ENCODE measurements at regions not wholly inside any gene's neighbourhood (a gene's known extent, or its start where the extent isn't known, plus 50 kb on each side); places are given as distances from the start of the nearest gene placed in this dataset.

DNA sequence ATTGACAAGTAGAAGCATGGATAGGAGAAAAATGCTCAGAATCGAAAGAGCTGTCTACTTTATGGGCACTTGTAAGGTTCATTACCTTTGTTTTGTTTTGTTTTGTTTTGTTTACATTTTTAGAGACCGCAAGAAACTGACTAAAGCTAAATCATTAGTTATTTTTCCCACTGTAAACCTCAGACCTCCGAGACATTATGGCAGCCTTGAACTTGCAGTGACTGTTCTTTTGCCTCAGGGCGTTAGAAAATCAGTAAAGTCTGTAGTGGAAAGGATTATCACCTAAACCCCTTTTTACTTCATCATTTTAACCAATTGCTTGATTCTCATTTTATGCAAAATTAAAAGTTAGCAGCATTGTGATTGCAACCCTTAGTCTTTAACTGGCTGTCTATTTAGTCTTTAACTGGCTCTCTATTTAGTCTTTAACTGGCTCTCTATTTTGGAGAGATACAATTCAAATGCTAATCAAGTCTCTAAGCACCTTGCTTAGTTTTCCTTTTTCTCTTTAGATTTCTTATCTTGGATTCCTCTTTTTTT is 383.3 kb upstream of the ROBO2 start:
- CTCF ChIA-PET, result no interaction called here
- TF ChIP-seq SIN3A (IDR thresholded peaks at IDR 0.05; ENCODE audit: borderline replicate concordance, insufficient read depth, low read depth, low read length) (no peak), TCF7L2 (IDR thresholded peaks at IDR 0.05; ENCODE audit: low read depth, low read length) (no peak), POLR2AphosphoS5 (IDR thresholded peaks at IDR 0.05; ENCODE audit: low read depth, low read length) (no peak), CTCF (IDR thresholded peaks at IDR 0.05) (no peak)
- TF ChIP-seq, protein P1, sequence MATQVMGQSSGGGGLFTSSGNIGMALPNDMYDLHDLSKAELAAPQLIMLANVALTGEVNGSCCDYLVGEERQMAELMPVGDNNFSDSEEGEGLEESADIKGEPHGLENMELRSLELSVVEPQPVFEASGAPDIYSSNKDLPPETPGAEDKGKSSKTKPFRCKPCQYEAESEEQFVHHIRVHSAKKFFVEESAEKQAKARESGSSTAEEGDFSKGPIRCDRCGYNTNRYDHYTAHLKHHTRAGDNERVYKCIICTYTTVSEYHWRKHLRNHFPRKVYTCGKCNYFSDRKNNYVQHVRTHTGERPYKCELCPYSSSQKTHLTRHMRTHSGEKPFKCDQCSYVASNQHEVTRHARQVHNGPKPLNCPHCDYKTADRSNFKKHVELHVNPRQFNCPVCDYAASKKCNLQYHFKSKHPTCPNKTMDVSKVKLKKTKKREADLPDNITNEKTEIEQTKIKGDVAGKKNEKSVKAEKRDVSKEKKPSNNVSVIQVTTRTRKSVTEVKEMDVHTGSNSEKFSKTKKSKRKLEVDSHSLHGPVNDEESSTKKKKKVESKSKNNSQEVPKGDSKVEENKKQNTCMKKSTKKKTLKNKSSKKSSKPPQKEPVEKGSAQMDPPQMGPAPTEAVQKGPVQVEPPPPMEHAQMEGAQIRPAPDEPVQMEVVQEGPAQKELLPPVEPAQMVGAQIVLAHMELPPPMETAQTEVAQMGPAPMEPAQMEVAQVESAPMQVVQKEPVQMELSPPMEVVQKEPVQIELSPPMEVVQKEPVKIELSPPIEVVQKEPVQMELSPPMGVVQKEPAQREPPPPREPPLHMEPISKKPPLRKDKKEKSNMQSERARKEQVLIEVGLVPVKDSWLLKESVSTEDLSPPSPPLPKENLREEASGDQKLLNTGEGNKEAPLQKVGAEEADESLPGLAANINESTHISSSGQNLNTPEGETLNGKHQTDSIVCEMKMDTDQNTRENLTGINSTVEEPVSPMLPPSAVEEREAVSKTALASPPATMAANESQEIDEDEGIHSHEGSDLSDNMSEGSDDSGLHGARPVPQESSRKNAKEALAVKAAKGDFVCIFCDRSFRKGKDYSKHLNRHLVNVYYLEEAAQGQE (IDR thresholded peaks at IDR 0.05; ENCODE audit: insufficient read depth in 1 of 2, low read depth in 2 of 2, low read length in 1 of 2), result no peak
- intact Hi-C loops (cut with micrococcal nuclease; ENCODE audit: unreplicated experiment) (no loop called here), in situ Hi-C loops (cut with HindIII; ENCODE audit: low pct_unique_long_range_greater_than_20kb, low sequenced_read_pairs) (no loop called here)
- Histone ChIP-seq H3K27me3 (ENCODE audit: control insufficient read depth, insufficient read depth, low read length) (no peaks in the 10 kb centered on the region), H3K27ac (ENCODE audit: low read length) (no peak overlapping the region), H3K9me3 (ENCODE audit: control insufficient read depth, insufficient read depth, low read depth, low read length) (no peaks in the 10 kb centered on the region), H3K4me3 (ENCODE audit: low read depth in 2 of 2, low read length in 2 of 2) (no peak overlapping the region), H3K36me3 (ENCODE audit: control insufficient read depth, insufficient read depth, low read length) (no peaks in the 10 kb centered on the region), H3K4me1 (ENCODE audit: control insufficient read depth, insufficient read depth, low read length) (no peaks in the 10 kb centered on the region)
- DNase-seq (ENCODE audit: low read depth, low spot score), result no peak
- BruUV-seq (replicated peaks), result no TSS peak
- POLR2A ChIA-PET, result no interaction called here
- no peak for ATAC-seq

GRCh38 chr3:76657909-76658308 is 382.0 kb upstream of the ROBO2 start:
- in situ Hi-C loops (cut with HindIII; ENCODE audit: low pct_unique_long_range_greater_than_20kb, low sequenced_read_pairs), result no loop called here
- ATAC-seq, result no peak

More at GRCh38 chr3:76657909-76658308, 382.0 kb upstream of the ROBO2 start:
- no peak overlapping the region for H3K27ac ChIP-seq (ENCODE audit: low read length)
- no peak overlapping the region for H3K4me3 ChIP-seq (ENCODE audit: low read depth in 2 of 2, low read length in 2 of 2)
- CTCF ChIA-PET, result no interaction called here
- no peak for DNase-seq (ENCODE audit: low read depth, low spot score)
- intact Hi-C loops (cut with micrococcal nuclease; ENCODE audit: unreplicated experiment), result no loop called here
- POLR2A ChIA-PET, result no interaction called here
- BruUV-seq (replicated peaks), result no TSS peak
- no peaks in the 10 kb centered on the region for H3K36me3 ChIP-seq (ENCODE audit: control insufficient read depth, insufficient read depth, low read length)
- no peak for TF ChIP-seq TCF7L2 (IDR thresholded peaks at IDR 0.05; ENCODE audit: low read depth, low read length)
- no peak for TF ChIP-seq POLR2AphosphoS5 (IDR thresholded peaks at IDR 0.05; ENCODE audit: low read depth, low read length)
- TF ChIP-seq SIN3A (IDR thresholded peaks at IDR 0.05; ENCODE audit: borderline replicate concordance, insufficient read depth, low read depth, low read length), result no peak
- TF ChIP-seq, protein P1 (IDR thresholded peaks at IDR 0.05; ENCODE audit: insufficient read depth in 1 of 2, low read depth in 2 of 2, low read length in 1 of 2), result no peak
- no peak for TF ChIP-seq CTCF (IDR thresholded peaks at IDR 0.05)
- no peaks in the 10 kb centered on the region for H3K9me3 ChIP-seq (ENCODE audit: control insufficient read depth, insufficient read depth, low read depth, low read length)
- no peaks in the 10 kb centered on the region for H3K27me3 ChIP-seq (ENCODE audit: control insufficient read depth, insufficient read depth, low read length)
- H3K4me1 ChIP-seq (ENCODE audit: control insufficient read depth, insufficient read depth, low read length), result no peaks in the 10 kb centered on the region

Data from Panc1 (cell line).